Suprapubic skin (tissue), 4 donors: ENCODE measurements at regions not wholly inside any gene's neighbourhood (a gene's known extent, or its start where the extent isn't known, plus 50 kb on each side); places are given as distances from the start of the nearest gene placed in this dataset.

ENCODE experiments used
- DNase-seq, 2 donors: peaks; one replicate each; pipeline ENCODE4 v3.0.0-alpha.2; 2019; ENCODE audit warnings: low spot score in 2 of 2
- H3K27ac ChIP-seq: fragments of 200-600 bp; sonication (generic); one replicate; pipeline ENCODE4 v1.5.1; 2019
- H3K27me3 ChIP-seq: fragments of 200-600 bp; sonication (generic); one replicate; pipeline ENCODE4 v1.5.1; 2019
- H3K36me3 ChIP-seq: fragments of 200-600 bp; sonication (generic); one replicate; pipeline ENCODE4 v1.5.1; 2019
- H3K4me1 ChIP-seq: fragments of 200-600 bp; sonication (generic); one replicate; pipeline ENCODE4 v1.5.1; 2019
- H3K4me3 ChIP-seq: fragments of 200-600 bp; sonication (generic); one replicate; pipeline ENCODE4 v1.5.1; 2019; ENCODE audit warnings: mild to moderate bottlenecking
- H3K9me3 ChIP-seq: fragments of 200-600 bp; sonication (generic); one replicate; pipeline ENCODE4 v1.5.1; 2019
- CTCF ChIP-seq, 2 donors: fragments of 200-600 bp in 1 of 2; fragments of 450-650 bp in 1 of 2; sonication (generic) in 1 of 2; IDR thresholded peaks; one replicate each; pipeline ENCODE4 v1.5.1; 2016 to 2019; ENCODE audit warnings: antibody characterized with exemption in 2 of 2, mild to moderate bottlenecking in 1 of 2, moderate library complexity in 1 of 2
- EP300 ChIP-seq: sonication (generic); formaldehyde crosslinking; IDR thresholded peaks from one replicate; pipeline ENCODE4 v1.6.1; 2017; ENCODE audit warnings: antibody characterized with exemption
- POLR2A ChIP-seq, 2 donors: fragments of 450-650 bp; IDR thresholded peaks; one replicate each; pipeline ENCODE4 v1.6.1; 2017; ENCODE audit warnings: antibody characterized with exemption in 2 of 2, mild to moderate bottlenecking in 2 of 2, moderate library complexity in 2 of 2
- POLR2AphosphoS5 ChIP-seq, 3 donors: sonication (generic); formaldehyde crosslinking; IDR thresholded peaks; one replicate each; pipeline ENCODE4 v1.6.1; 2017; ENCODE audit warnings: antibody characterized with exemption in 3 of 3
- WGBS: methylation state at CpG from one replicate; pipeline ENCODE4 v1.1.5; 2018; 5-methylcytosine and 5-hydroxymethylcytosine counted together

GRCh38 chr2:236646441-236646840, 76.8 kb downstream of the ACKR3 start:
- peaks cover 13% of the 10 kb centered on the region for H3K4me1 ChIP-seq
- no peak overlapping the region for H3K4me3 ChIP-seq
- H3K27ac ChIP-seq = no peak overlapping the region
- no peak for TF ChIP-seq EP300
- no peak for TF ChIP-seq POLR2AphosphoS5 (IDR thresholded peaks at IDR 0.05)
- no peak for TF ChIP-seq CTCF (IDR thresholded peaks at IDR 0.05)
- TF ChIP-seq POLR2A (IDR thresholded peaks at IDR 0.05) = no peak
- peak; percentile 44 to 47 for DNase-seq
- H3K36me3 ChIP-seq = no peaks in the 10 kb centered on the region
- peaks cover 3% of the 10 kb centered on the region for H3K27me3 ChIP-seq
- H3K9me3 ChIP-seq = no peaks in the 10 kb centered on the region
- 56% methylated on average over 3 of the region's 3 CpGs for WGBS

- DNase-seq = peak; percentile 32 to 39
- Histone ChIP-seq H3K4me3 (no peak overlapping the region), H3K27ac (no peak overlapping the region), H3K9me3 (no peaks in the 10 kb centered on the region), H3K4me1 (peaks cover 12% of the 10 kb centered on the region), H3K27me3 (peaks cover 3% of the 10 kb centered on the region), H3K36me3 (no peaks in the 10 kb centered on the region)
- TF ChIP-seq EP300 (no peak), POLR2AphosphoS5 (IDR thresholded peaks at IDR 0.05) (no peak)
- WGBS = 93% methylated on average over 4 of the region's 4 CpGs
Observed at GRCh38 chr2:236646871-236647270, 77.2 kb downstream of the ACKR3 start.

- DNase-seq = no peak
Observed at GRCh38 chr2:236647621-236648020, 78.0 kb downstream of the ACKR3 start.

GRCh38 chr2:236653863-236654262, 84.2 kb downstream of the ACKR3 start:
- no peaks in the 10 kb centered on the region for H3K36me3 ChIP-seq
- WGBS = 86% methylated on average over 1 of the region's 1 CpG
- peak in 1 of 2 donors; percentile 21 for DNase-seq
- peak in 1 of 3 donors; percentile 25 for TF ChIP-seq POLR2AphosphoS5 (IDR thresholded peaks at IDR 0.05)
- TF ChIP-seq EP300 = no peak
- no peak for TF ChIP-seq CTCF (IDR thresholded peaks at IDR 0.05)
- no peak for TF ChIP-seq POLR2A (IDR thresholded peaks at IDR 0.05)
- no peaks in the 10 kb centered on the region for H3K4me1 ChIP-seq
- H3K4me3 ChIP-seq = no peak overlapping the region
- H3K9me3 ChIP-seq = no peaks in the 10 kb centered on the region
- no peaks in the 10 kb centered on the region for H3K27me3 ChIP-seq
- no peak overlapping the region for H3K27ac ChIP-seq

More at GRCh38 chr2:236647621-236648020, 78.0 kb downstream of the ACKR3 start:
- WGBS = 66% methylated on average over 5 of the region's 5 CpGs
- Histone ChIP-seq H3K36me3 (no peaks in the 10 kb centered on the region), H3K27me3 (peaks cover 3% of the 10 kb centered on the region), H3K4me3 (no peak overlapping the region), H3K4me1 (peaks cover 9% of the 10 kb centered on the region), H3K27ac (no peak overlapping the region), H3K9me3 (no peaks in the 10 kb centered on the region)
- TF ChIP-seq POLR2A (IDR thresholded peaks at IDR 0.05) (no peak), EP300 (no peak), CTCF (IDR thresholded peaks at IDR 0.05) (no peak), POLR2AphosphoS5 (IDR thresholded peaks at IDR 0.05) (no peak)

GRCh38 chr2:236654496-236654895, 84.9 kb downstream of the ACKR3 start:
- Histone ChIP-seq H3K27me3 (peaks cover 3% of the 10 kb centered on the region), H3K4me3 (no peak overlapping the region), H3K36me3 (no peaks in the 10 kb centered on the region), H3K27ac (peak overlapping the region; percentile 52), H3K4me1 (no peaks in the 10 kb centered on the region), H3K9me3 (no peaks in the 10 kb centered on the region)
- TF ChIP-seq CTCF (IDR thresholded peaks at IDR 0.05) (no peak), EP300 (no peak), POLR2A (IDR thresholded peaks at IDR 0.05) (no peak), POLR2AphosphoS5 (IDR thresholded peaks at IDR 0.05) (no peak)
- WGBS = 67% methylated on average over 6 of the region's 6 CpGs
- DNase-seq = peak; percentile 39 to 53

- WGBS = 71% methylated on average over 1 of the region's 2 CpGs
Observed at GRCh38 chr2:236656166-236656565, 86.5 kb downstream of the ACKR3 start.

More at GRCh38 chr2:236656166-236656565, 86.5 kb downstream of the ACKR3 start:
- TF ChIP-seq POLR2A (IDR thresholded peaks at IDR 0.05) = no peak
- TF ChIP-seq POLR2AphosphoS5 (IDR thresholded peaks at IDR 0.05) = no peak
- TF ChIP-seq EP300 = no peak
- TF ChIP-seq CTCF (IDR thresholded peaks at IDR 0.05) = no peak
- Histone ChIP-seq H3K27me3 (peaks cover 6% of the 10 kb centered on the region), H3K9me3 (no peaks in the 10 kb centered on the region), H3K27ac (no peak overlapping the region), H3K36me3 (no peaks in the 10 kb centered on the region), H3K4me1 (peaks cover 8% of the 10 kb centered on the region), H3K4me3 (no peak overlapping the region)
- peak; percentile 27 to 29 for DNase-seq
